HG03159 (cell line): ENCODE measurements at regions not wholly inside any gene's neighbourhood (a gene's known extent, or its start where the extent isn't known, plus 50 kb on each side); places are given as distances from the start of the nearest gene placed in this dataset.

ENCODE experiments used
- ATAC-seq: cut with Tn5 transposase; IDR thresholded peaks from one replicate; pipeline ENCODE4 v1.9.1; 2021; ENCODE audit warnings: mild to moderate bottlenecking, moderate library complexity; ENCODE audit not compliant: unreplicated experiment

DNA sequence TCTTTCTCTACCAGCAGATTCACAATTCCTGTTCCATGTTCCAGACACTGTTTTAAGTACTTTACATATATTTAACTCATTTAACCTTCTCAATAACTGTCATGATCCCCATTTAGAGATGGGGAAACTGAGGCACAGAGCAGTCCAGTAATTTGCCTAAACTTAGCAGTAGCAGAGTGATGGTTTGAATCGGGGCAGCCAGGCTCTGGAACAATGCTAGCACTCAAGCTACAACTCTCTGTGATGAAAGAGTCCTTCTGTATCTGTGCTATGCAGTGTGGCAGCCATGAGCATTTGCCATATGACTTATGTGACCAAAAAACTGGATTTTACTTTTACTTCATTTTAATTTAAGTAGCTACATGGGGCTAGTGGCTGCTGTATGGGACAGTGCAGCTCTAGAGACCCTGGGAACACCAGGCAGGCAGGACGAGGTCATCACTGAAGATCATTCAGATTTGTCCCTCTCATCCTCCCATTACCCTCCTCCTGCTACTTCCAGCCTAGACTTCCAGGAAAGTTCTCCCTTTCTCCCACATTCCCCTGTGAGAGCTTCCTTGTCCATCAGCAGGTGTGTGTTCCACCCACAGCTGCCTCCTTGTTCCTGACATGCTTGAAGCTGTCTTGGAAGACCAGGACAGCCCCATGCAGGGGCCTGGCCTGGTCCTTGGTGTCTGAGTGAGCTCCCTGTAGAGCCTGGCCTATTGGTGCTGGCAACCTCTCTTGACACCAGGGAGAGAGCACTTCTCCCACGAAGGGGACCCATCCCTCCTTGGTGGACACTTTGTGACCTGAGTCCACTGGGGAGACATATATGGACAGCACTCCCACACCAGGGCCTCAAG lies 157.0 kb downstream of the MRPL14 start:
- no peak for ATAC-seq

- ATAC-seq = no peak
Observed at GRCh38 chr6:43969158-43969981, 157.9 kb downstream of the MRPL14 start.

DNA sequence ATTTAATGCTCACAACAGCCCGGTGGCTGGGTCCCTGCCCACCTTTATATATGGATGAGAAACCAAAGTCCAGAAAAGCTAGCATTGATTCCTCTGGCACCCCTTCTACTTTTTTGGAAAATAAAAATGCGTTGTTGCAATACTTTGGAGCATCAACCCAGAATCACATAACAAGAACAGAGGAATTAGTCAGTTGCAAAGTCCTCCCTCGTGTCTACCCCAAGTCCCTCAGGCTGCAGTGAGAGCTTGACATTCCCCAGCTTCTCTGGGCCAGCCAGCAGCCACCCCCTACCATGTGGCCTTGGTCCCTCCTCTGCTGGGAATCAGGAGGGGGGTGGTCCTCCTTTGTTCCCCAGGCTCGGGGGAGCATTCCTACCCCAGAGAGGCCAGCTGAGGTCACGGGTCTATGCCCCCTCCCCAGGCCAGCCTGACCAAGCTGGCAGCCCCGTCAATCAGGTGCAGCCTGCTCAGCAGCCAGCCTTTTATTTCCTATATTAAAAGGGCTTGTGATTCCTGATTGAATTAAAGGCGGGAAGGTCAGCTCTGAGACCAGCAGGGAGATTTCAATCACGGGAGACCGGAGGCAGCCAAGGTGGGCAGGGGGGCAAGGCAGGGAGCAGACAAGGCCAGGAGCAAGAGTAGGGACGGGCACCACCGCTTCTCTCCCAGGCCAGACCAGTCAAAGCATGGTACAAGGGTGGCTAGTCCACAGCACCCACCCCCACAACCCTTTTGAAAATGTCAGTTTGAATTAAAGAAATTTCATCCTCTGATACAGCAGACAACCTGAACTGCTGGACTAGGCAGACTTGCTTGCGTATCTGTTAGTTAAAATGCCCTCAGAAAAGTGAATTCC lies 158.9 kb downstream of the MRPL14 start:
- ATAC-seq = no peak

DNA sequence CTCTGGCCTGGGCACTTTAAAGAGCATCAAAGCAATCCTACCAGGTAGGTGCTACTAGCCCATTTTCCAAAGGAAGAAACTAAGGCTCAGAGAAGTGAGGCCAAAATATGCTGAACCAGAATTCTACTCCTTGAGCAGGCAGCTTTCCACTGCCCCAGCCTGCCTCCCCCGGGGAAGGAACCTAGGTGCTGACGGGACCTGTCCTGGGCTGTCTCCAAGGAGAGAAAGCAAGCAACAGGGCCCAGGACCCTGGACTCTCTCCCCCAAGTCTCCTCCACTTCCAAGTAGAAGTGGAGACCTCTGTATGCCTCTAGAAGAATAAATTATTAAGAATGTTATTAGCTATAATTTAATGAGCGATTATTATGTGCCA lies 159.5 kb downstream of the MRPL14 start:
- ATAC-seq = no peak

DNA sequence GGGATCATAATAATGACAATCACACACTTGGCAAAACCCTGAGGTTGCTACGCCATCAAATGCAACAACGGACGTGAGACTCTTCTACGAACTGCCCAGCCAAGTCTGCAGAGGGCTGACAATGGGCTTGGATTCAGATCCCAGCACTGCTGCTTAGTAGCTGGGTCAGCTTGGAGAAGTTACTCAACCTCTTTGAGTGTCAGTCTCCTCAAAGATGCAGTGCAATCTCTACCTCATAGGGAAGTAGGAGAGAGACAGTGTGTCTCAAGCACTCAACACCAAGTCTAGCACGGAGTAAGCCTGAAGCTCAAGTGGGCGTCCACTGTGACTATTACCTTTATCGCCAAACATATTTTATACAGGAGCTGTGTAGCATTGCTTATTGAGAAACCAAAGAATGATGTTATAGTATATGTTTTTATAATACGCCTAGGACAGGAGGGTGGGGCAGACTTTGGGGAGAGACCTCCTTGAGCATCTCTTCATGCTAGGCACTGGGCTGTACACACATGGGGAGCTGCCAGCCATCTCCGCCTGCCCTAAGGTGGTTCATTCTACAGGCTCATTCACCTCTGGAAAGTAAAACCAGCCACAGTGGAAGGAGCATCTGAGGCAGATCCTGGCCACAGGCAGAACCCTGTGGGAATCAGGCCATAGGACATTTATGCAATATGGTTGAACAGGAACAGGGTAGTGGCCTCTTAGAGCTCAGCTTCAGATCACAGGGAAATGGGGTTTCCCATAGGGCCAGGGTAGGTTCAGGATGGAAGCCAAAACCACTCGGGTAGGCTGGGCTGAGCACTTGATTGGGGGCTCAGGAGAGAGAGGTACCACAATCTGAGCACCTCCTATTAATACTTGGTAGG lies 160.2 kb downstream of the MRPL14 start:
- no peak for ATAC-seq

DNA sequence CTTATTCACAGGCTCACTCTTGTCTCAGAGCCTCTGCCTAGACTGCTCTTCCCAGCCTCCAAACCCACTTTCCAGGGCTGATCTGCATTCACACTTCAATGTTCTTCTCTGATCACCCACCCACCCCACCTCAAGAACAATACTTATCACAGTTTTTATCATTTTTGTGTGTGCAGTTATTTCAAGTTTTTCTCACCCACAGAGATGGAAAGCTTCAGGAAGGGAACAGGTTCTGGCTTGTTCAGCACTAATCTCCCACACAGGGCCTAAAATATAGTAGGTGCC lies 160.9 kb downstream of the MRPL14 start:
- no peak for ATAC-seq

DNA sequence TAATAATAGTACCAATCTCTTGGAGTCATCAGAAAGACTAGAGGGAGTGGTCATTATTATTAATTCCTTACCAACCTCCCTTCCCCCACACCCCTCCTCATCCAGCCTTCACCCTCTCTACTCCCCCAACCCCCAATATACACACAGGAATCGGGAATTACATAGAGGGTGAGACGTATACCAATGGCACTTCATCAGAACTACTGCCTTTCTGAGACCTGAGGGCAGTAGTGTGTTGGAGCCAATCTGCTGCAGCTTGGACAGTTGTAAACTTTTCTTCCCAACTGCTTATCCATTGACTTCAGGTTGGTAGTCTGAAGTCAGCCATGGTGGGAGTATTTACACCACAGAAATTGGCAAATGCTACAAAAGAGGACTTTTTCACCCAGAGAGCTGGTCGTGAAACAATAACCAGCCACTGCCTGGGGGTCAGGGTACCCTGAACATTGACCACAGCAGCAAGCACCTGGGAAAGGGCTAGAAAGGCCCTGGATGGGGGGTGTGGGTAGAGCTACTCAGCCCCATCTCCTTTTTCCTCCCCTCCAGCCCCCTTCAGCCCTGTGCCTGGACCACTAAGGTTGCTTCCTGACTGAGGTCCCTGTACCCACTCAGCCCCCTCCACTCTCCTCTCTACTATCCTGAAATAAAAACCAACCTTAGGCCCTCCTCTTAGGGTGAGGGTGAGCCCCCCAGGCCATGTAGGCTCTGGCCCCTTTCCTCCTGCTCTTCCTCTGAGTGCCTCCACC lies 161.5 kb downstream of the MRPL14 start:
- no peak for ATAC-seq

GRCh38 chr6:43964659-43965570 lies 162.3 kb downstream of the MRPL14 start:
- ATAC-seq = no peak

DNA sequence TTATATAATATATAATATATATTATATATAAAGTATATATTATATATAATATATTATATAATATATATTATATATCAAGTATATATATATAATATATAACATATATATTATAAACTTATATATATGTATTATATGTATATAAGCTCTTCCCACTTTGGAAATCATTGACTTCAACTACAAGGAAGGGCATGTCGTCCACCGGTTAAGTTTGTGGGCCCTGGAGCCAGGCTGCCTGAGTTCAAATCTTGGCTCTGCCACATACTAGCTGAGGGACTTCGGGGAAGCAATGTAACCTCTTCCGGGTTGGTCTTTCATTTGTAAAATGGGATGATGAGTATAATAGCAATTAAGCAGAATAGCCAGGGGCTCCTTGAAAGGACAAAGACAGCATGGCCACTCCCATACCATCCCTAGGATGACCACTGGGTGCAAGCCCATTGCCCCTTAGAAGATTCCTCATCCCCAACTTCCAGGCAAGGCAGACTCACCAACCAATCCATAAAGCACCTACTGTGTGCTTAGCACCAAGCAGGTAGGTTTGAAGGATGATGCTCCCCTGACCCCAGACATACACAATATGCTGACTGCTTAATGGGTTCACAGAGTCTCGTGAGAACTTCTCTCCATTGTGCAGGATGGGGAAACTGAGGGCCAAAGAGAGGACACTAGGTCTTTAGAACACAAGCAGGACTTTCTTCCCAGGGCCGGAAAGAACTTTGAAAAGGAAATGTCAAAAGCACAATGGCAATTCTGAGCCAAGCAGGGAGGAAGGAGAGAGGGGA lies 163.2 kb downstream of the MRPL14 start:
- ATAC-seq = no peak

- ATAC-seq = no peak
Observed at GRCh38 chr6:43963203-43963602, 164.0 kb downstream of the MRPL14 start.

GRCh38 chr6:43962458-43962857 lies 164.8 kb downstream of the MRPL14 start:
- ATAC-seq = no peak

DNA sequence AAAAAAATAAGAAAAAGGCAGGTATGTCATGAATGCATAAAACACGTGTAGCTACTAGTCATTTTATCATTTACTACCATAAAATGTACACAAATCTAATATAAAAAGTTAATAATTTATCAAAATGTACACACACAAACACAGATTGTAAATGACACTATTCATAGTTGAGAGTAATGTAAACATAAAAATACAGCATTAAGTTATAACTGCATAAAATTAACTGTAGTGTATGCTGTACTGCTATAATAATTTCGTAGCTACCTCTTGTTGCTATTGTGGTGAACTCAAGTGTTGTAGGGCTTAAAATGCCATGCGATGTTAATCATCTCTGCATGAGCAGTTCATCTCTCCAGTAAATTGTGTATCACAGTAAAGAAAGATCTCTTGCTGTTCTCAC lies 170.0 kb downstream of the MRPL14 start:
- ATAC-seq = no peak

DNA sequence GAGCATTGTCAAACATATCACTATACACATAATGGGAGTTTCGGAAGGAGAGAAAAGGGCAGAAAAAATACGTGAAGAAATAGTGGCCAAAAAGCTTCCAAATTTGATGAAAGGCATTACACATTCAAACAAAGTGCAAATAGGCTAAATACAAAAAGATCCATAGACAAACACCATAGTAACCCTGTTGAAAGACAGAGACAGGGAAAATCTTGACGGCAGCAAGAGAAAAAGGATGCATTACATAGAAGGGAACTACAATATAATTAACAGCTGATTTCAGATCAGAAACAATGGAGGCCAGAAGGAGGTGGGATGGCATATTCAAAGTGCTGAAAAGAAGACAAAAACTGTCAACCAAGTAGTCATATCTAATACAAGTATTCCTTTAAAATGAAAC lies 170.8 kb downstream of the MRPL14 start:
- ATAC-seq = no peak

DNA sequence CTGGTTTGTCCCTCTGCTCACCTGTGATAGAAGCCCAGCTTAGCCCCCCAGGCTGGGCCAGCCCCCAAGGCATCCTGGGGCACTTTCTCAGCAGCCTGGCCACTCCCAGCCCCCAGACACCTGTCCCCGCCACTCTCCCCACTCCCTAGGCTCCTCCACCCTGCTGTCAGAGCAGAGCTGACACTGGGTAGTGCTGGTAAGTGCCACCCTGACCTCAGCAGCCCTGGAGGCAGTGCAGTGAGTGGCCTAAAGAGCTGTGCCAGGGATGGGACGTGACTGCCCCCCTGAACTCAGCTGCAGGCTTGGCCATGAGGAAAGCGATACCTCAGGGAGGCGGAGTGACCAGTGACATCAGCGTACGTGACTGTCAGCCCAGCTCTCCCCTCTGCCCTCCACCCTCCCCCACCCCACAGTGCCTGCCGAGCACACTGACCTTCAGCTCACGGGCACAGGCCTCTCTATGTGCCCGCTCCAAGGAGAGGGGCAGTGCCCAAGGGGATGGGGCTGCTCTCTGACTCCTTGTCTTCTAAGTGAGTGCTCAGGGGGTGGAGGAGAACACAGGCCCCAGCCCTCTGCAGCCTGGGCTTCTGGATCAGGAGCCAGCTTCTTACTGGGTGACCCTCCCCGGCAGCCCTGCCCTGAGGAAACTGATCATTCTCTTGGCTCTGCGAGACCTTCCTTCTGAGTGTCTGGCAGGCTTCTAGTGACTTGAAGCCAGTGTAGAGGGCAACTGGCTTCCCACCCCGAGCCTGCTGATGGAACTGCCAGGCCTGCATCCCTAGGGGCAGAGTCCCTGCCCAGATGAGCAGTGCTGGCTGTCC lies 172.7 kb downstream of the MRPL14 start:
- ATAC-seq = no peak

DNA sequence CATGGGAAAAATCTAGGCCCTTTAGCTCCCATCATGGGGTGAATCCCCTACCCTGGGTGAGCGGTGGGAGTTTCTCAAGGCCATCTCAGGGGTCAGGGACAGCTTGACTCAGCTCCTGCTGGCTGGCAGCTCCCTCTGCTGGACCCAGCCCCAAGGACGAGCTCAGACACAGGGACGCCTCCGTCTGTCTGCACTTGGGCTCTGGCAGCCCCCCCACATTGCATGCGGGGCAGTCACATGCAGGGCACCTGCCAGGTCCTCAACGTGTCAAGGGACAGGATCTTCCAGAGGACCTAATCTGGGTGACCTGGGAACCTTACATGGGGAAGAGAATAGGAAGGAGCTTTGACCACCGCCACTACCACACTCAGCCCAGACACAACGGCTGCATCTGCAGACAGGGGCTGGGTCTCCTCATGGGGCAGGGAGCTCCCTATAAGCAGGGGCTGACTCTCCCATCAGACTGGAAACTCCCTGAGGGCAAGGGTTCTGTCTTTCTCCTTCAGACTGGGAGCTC lies 173.4 kb downstream of the MRPL14 start:
- ATAC-seq = no peak

DNA sequence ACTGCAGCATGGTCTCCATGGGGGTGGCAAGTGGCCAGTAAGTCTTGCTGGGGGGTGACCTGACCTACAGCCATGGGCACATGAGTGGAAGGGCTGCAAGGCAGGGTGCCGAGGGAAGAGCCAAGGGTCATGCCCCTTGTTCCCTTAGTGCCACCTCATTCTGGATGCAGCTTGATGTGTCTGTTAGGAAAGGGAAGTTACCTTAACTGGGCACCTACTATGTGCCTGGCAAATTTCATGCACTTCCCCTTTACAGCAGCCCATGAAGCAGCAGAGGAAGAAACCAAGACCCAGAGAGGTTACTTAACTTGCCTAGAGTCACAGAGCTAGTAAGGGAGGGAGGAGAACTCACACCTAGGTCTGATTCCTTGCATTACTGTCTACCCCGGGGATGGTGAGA lies 174.0 kb downstream of the MRPL14 start:
- no peak for ATAC-seq

DNA sequence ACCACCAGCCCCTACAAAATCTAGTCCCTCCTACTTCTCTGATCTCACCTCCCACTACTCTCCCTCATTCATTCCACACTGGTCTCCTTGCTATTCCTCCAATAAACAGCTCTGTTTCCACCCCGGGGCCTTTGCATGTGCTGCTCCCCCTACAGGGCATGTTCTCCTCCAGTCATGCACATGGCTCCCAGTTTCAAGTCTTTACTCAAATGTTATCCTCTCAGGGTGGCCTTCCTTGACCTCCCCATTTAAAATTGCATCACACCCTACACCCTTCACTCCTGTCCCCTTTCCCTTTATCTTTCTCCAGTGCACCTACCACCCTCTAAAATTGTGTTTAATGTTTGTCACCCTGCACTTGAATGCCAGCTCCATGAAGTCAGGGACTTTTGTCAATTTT lies 174.5 kb downstream of the MRPL14 start:
- no peak for ATAC-seq
